Thymus (tissue), 11 donors: ENCODE measurements at regions not wholly inside any gene's neighbourhood (a gene's known extent, or its start where the extent isn't known, plus 50 kb on each side); places are given as distances from the start of the nearest gene placed in this dataset.

Source experiments
- DNase-seq, 9 donors: peaks; one replicate each; pipeline ENCODE4 v3.0.0-alpha.2; 2013; ENCODE audit warnings: low spot score in 9 of 9, low read depth in 6 of 9, missing footprints in 1 of 9
- H3K27ac ChIP-seq, 2 donors: one replicate each; pipeline ENCODE4 v1.5.1; 2013; ENCODE audit warnings: control low read depth in 1 of 2, low read depth in 1 of 2, low read length in 1 of 2, mild to moderate bottlenecking in 1 of 2, moderate library complexity in 1 of 2
- H3K27me3 ChIP-seq, 2 donors: one replicate each; pipeline ENCODE4 v1.5.1; 2013; ENCODE audit warnings: low read length in 1 of 2; ENCODE audit not compliant: control insufficient read depth in 2 of 2, insufficient read depth in 1 of 2
- H3K36me3 ChIP-seq, 2 donors: one replicate each; pipeline ENCODE4 v1.5.1; 2013; ENCODE audit warnings: low read length in 1 of 2, mild to moderate bottlenecking in 1 of 2, moderate library complexity in 1 of 2; ENCODE audit not compliant: control insufficient read depth in 2 of 2, insufficient read depth in 2 of 2
- H3K4me1 ChIP-seq, 2 donors: one replicate each; pipeline ENCODE4 v1.5.1; 2013; ENCODE audit warnings: low read length in 2 of 2; ENCODE audit not compliant: control insufficient read depth in 2 of 2, insufficient read depth in 2 of 2
- H3K4me3 ChIP-seq, 2 donors: one replicate each; pipeline ENCODE4 v1.5.1; 2013; ENCODE audit warnings: low read length in 2 of 2, control low read depth in 1 of 2, mild to moderate bottlenecking in 1 of 2
- H3K9me3 ChIP-seq, 2 donors: one replicate each; pipeline ENCODE4 v1.5.1; 2013; ENCODE audit warnings: low read length in 1 of 2, mild to moderate bottlenecking in 1 of 2; ENCODE audit not compliant: control insufficient read depth in 2 of 2, insufficient read depth in 1 of 2
- WGBS: extraction: QIAGEN DNeasy Blood & Tissue Kit; methylation state at CpG from one replicate; pipeline ENCODE4 v1.1.7; 2013; 5-methylcytosine and 5-hydroxymethylcytosine counted together
- donor health status: healthy.

- Histone ChIP-seq H3K4me3 (no peak overlapping the region), H3K36me3 (no peaks in the 10 kb centered on the region), H3K9me3 (no peaks in the 10 kb centered on the region), H3K27ac (no peak overlapping the region), H3K4me1 (peaks cover 0 to 4% of the 10 kb centered on the region in 2 donors), H3K27me3 (no peaks in the 10 kb centered on the region)
- WGBS = 94% methylated on average over 6 of the region's 6 CpGs
- no peak for DNase-seq
Observed at GRCh38 chrX:39841604-39842003, 256.2 kb downstream of the BCOR start.

- no peak for DNase-seq
- whole genome bisulfite sequencing = 98% methylated on average over 10 of the region's 10 CpGs
- no peaks in the 10 kb centered on the region for H3K4me1 ChIP-seq
Observed at GRCh38 chrX:39842281-39842973, 255.3 kb downstream of the BCOR start.

DNA sequence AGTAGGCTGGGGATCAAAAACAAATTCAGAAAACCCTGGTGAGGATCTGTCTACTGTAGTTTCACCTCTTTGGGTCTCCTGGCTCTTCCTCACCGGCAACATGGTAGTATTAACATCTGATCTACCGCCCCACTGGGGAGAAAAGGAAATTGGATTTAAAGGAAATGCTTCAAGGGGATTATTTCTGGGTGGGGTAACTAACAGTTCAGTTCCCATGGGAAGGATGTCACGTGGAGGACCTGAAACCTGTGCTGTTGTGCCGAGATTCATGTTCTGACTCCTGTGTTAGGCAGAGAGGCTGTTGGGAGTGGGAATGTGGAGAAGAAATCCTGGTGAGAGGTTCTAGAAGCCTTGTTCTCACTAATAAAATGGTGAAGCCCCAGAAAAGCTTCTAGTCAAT is 254.4 kb downstream of the BCOR start:
- no peaks in the 10 kb centered on the region for H3K4me1 ChIP-seq
- 97% methylated on average over 4 of the region's 4 CpGs for WGBS

More at GRCh38 chrX:39842281-39842973, 255.3 kb downstream of the BCOR start:
- H3K4me3 ChIP-seq = no peak overlapping the region
- no peaks in the 10 kb centered on the region for H3K9me3 ChIP-seq
- no peaks in the 10 kb centered on the region for H3K36me3 ChIP-seq
- no peak overlapping the region for H3K27ac ChIP-seq
- H3K27me3 ChIP-seq = no peaks in the 10 kb centered on the region

GRCh38 chrX:39845233-39845632 is 252.5 kb downstream of the BCOR start:
- 98% methylated on average over 9 of the region's 9 CpGs for whole genome bisulfite sequencing
- Histone ChIP-seq H3K36me3 (no peaks in the 10 kb centered on the region), H3K27me3 (no peaks in the 10 kb centered on the region), H3K4me3 (no peak overlapping the region), H3K9me3 (no peaks in the 10 kb centered on the region), H3K27ac (no peak overlapping the region), H3K4me1 (peaks cover 0 to 7% of the 10 kb centered on the region in 2 donors)
- DNase-seq = no peak

More for the DNA sequence above, 254.4 kb downstream of the BCOR start:
- no peak for DNase-seq
- no peaks in the 10 kb centered on the region for H3K27me3 ChIP-seq
- H3K36me3 ChIP-seq = no peaks in the 10 kb centered on the region
- H3K4me3 ChIP-seq = no peak overlapping the region
- H3K9me3 ChIP-seq = no peaks in the 10 kb centered on the region
- no peak overlapping the region for H3K27ac ChIP-seq

DNA sequence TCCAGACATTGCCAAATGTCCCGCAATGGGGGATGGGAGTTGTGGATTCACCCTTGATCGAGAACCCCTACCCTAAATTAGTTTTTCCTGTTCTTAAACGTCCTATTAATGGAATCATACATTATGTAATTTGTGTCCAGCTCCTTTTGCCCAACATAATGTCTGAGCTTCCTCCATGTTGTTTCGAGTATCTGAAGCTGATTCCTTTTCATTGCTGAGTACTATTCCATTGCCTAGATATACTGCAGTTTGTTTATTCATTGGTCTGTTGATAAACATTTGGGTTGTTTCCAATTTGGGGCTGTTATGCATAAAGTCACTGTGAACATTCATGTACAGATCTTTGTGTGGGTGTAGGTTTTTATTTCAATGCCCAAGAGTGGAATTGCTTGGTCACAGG is 251.3 kb downstream of the BCOR start:
- no peaks in the 10 kb centered on the region for H3K36me3 ChIP-seq
- WGBS = over 99% methylated on average over 4 of the region's 4 CpGs
- H3K9me3 ChIP-seq = no peaks in the 10 kb centered on the region
- H3K4me3 ChIP-seq = no peak overlapping the region
- DNase-seq = no peak
- no peak overlapping the region for H3K27ac ChIP-seq
- H3K4me1 ChIP-seq = peaks cover 0 to 19% of the 10 kb centered on the region in 2 donors
- no peaks in the 10 kb centered on the region for H3K27me3 ChIP-seq

GRCh38 chrX:39848243-39848642 is 249.5 kb downstream of the BCOR start:
- DNase-seq = no peak
- H3K36me3 ChIP-seq = no peaks in the 10 kb centered on the region
- H3K4me1 ChIP-seq = peaks cover 0 to 36% of the 10 kb centered on the region in 2 donors
- no peak overlapping the region for H3K27ac ChIP-seq
- H3K4me3 ChIP-seq = no peak overlapping the region
- WGBS = 95% methylated on average over 5 of the region's 5 CpGs
- no peaks in the 10 kb centered on the region for H3K9me3 ChIP-seq
- no peaks in the 10 kb centered on the region for H3K27me3 ChIP-seq

DNA sequence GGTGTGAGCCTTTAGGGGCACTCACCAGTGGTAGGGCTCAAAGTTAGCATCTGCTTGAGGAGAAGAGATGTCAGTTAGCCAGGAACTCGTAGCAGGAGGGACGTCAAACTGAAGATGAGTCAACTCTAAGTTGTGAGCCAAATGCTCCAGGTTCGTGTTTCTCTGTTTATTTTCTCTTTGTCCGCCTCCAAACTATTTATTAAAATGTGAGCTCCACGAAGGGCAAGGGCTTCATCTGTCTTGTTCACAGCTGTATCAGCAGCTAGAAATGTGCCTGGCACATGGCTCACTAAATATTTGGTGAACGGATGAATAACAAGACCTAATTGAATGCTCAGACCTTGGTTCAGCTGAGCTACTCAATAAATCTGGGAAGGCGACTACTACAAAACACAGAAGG is 248.9 kb downstream of the BCOR start:
- Histone ChIP-seq H3K27me3 (no peaks in the 10 kb centered on the region), H3K4me1 (peaks cover 0 to 40% of the 10 kb centered on the region in 2 donors), H3K4me3 (no peak overlapping the region), H3K36me3 (no peaks in the 10 kb centered on the region), H3K9me3 (no peaks in the 10 kb centered on the region), H3K27ac (no peak overlapping the region)
- WGBS = 94% methylated on average over 7 of the region's 7 CpGs
- no peak for DNase-seq

DNA sequence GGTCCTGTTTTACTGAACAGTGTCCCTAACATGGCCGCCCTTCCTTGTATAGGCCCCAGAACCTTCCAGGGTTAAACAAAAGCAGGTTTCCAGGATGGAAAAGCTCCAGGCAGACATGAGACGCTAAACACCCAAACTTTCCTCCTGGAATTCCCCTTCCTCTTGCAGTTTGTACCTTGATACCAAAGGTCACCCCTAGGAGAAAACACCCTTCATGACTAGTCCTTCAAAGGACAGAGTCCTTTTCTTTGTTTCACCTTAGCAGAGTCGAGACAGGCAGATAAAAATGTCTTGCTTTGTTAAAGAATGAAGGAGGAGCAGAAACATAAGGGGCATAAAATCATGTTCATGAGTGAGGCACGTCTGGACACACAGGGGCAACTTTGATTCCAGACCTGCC is 247.5 kb downstream of the BCOR start:
- WGBS = 91% methylated on average over 4 of the region's 4 CpGs
- no peaks in the 10 kb centered on the region for H3K9me3 ChIP-seq
- peaks cover under 1 to 53% of the 10 kb centered on the region in 2 donors for H3K4me1 ChIP-seq
- H3K27me3 ChIP-seq = no peaks in the 10 kb centered on the region
- no peak overlapping the region for H3K4me3 ChIP-seq
- no peaks in the 10 kb centered on the region for H3K36me3 ChIP-seq
- H3K27ac ChIP-seq = peak overlapping the region in 1 of 2 donors; percentile 70
- no peak for DNase-seq

- Histone ChIP-seq H3K36me3 (no peaks in the 10 kb centered on the region), H3K4me3 (no peak overlapping the region), H3K27me3 (no peaks in the 10 kb centered on the region), H3K9me3 (no peaks in the 10 kb centered on the region), H3K4me1 (peaks cover 5 to 58% of the 10 kb centered on the region in 2 donors), H3K27ac (peak overlapping the region in 1 of 2 donors; percentile 70)
- WGBS = 63% methylated on average over 3 of the region's 3 CpGs
- peak in 3 of 9 donors; percentile 62 to 78 (median 68) for DNase-seq
Observed at GRCh38 chrX:39850630-39851152, 247.1 kb downstream of the BCOR start.
